ENCODE measurements at regions not wholly inside any gene's neighbourhood (a gene's known extent, or its start where the extent isn't known, plus 50 kb on each side); places are given as distances from the start of the nearest gene placed in this dataset.

DNA sequence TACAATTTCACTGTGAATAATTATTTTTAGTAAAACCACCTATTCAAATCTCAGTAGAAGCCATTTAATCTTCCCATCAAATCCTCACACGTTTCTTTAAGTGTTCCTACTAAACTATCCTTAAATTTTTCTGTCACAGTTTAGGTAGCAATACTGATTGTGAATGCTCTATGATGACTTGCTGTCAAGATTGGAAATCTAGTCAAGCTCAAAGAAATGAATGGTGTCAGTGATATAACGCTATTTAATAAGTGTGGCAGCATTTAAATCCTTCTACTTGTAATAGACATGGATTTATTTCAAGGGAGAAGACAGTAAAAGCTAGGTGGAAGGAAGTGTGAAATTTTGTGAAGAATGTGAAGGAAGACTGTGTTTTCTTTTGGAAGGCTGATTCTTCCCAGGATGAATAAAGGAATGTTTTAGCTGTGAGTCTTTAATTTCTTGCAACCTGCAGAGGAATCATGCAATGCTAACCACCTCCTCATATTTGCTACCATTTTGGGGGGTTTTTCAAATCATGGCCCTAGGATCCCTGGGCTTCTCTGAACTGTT, 936.7 kb upstream of the NEGR1 start:
- TF ChIP-seq POLR2A (IDR thresholded peaks at IDR 0.05; ENCODE audit: low read length): no peak
- no peak for TF ChIP-seq GATA1 (IDR thresholded peaks at IDR 0.05; ENCODE audit: low read depth, low read length)

Data from erythroblast (primary cell).